Endodermal cell (in vitro differentiated cells): ENCODE measurements at regions not wholly inside any gene's neighbourhood (a gene's known extent, or its start where the extent isn't known, plus 50 kb on each side); places are given as distances from the start of the nearest gene placed in this dataset.

ENCODE experiments used
- DNase-seq: peaks from one replicate; pipeline ENCODE4 v3.0.0-alpha.2; 2017
- H3K27ac ChIP-seq: 2 replicates; pipeline ENCODE4 v1.5.1; 2013; ENCODE audit warnings: mild to moderate bottlenecking, low read depth, low read length, moderate library complexity
- H3K27me3 ChIP-seq: 2 replicates; pipeline ENCODE4 v1.6.1; 2013; ENCODE audit warnings: mild to moderate bottlenecking, low read length, moderate library complexity; ENCODE audit not compliant: insufficient read depth, control insufficient read depth, poor library complexity, severe bottlenecking
- H3K36me3 ChIP-seq: 2 replicates; pipeline ENCODE4 v1.7.0; 2013; ENCODE audit warnings: mild to moderate bottlenecking, low read length, moderate library complexity; ENCODE audit not compliant: control insufficient read depth, insufficient read depth
- H3K4me1 ChIP-seq: one replicate; pipeline ENCODE4 v1.7.0; 2013; ENCODE audit warnings: low read length; ENCODE audit not compliant: control insufficient read depth, insufficient read depth
- H3K4me3 ChIP-seq: 2 replicates; pipeline ENCODE4 v1.5.1; 2013; ENCODE audit warnings: mild to moderate bottlenecking, low read length, moderate library complexity
- H3K9ac ChIP-seq: 2 replicates; pipeline ENCODE4 v1.6.1; 2013; ENCODE audit warnings: mild to moderate bottlenecking, low read length, moderate library complexity; ENCODE audit not compliant: poor library complexity, severe bottlenecking; ENCODE audit errors: extremely low read depth
- H3K9me3 ChIP-seq: 2 replicates; pipeline ENCODE4 v1.6.1; 2013; ENCODE audit warnings: mild to moderate bottlenecking, low read length, moderate library complexity; ENCODE audit not compliant: control insufficient read depth
- H3K27ac Mint-ChIP-seq: 2 replicates; pipeline ENCODE4 v1.8.0; 2020; ENCODE audit warnings: mixed read lengths
- H3K27me3 Mint-ChIP-seq: 2 replicates; pipeline ENCODE4 v1.8.0; 2021; ENCODE audit warnings: mild to moderate bottlenecking, mixed read lengths; ENCODE audit not compliant: insufficient read depth
- H3K36me3 Mint-ChIP-seq: 2 replicates; pipeline ENCODE4 v1.8.0; 2020; ENCODE audit warnings: low read depth, mixed read lengths
- H3K4me1 Mint-ChIP-seq: 2 replicates; pipeline ENCODE4 v1.8.0; 2020; ENCODE audit warnings: mixed read lengths
- H3K4me3 Mint-ChIP-seq: 2 replicates; pipeline ENCODE4 v1.8.0; 2020; ENCODE audit warnings: mild to moderate bottlenecking, moderate library complexity, mixed read lengths
- H3K9me3 Mint-ChIP-seq: 2 replicates; pipeline ENCODE4 v1.8.0; 2020; ENCODE audit warnings: mild to moderate bottlenecking, mixed read lengths
- CTCF ChIP-seq: fragments of 200-600 bp; sonication (generic); conservative IDR thresholded peaks from 2 replicates; pipeline ENCODE4 v1.5.0; 2021; ENCODE audit warnings: antibody characterized with exemption, mild to moderate bottlenecking
- WGBS, 2 experiments: methylation state at CpG; one replicate each; pipeline versions ENCODE4 v1.1.5 to v1.1.7; 2013; ENCODE audit warnings: missing lambda C conversion rate in 2 of 2, mixed read lengths in 1 of 2; ENCODE audit not compliant: insufficient coverage in 1 of 2, insufficient read length in 1 of 2; 5-methylcytosine and 5-hydroxymethylcytosine counted together

- no peaks in the 10 kb centered on the region for H3K36me3 Mint-ChIP-seq
- Histone ChIP-seq H3K27me3 (no peaks in the 10 kb centered on the region), H3K9ac (no peak overlapping the region), H3K9me3 (peaks cover 9% of the 10 kb centered on the region), H3K4me3 (no peak overlapping the region), H3K36me3 (no peaks in the 10 kb centered on the region), H3K27ac (no peak overlapping the region), H3K4me1 (no peaks in the 10 kb centered on the region)
- no peaks in the 10 kb centered on the region for H3K27me3 Mint-ChIP-seq
- H3K27ac Mint-ChIP-seq: no peak overlapping the region
- H3K4me1 Mint-ChIP-seq: peaks cover 10% of the 10 kb centered on the region
- WGBS, 2 experiments: 100% methylated on average over 1 of the region's 1 CpG; no CpG with 5 or more reads in 1 of the 2 experiments
- no peaks in the 10 kb centered on the region for H3K9me3 Mint-ChIP-seq
- DNase-seq: no peak
- TF ChIP-seq CTCF: no peak
- no peak overlapping the region for H3K4me3 Mint-ChIP-seq
Observed at GRCh38 chr21:35169574-35169973, 120.5 kb upstream of the RUNX1 start.

GRCh38 chr21:35168735-35169134 lies 119.6 kb upstream of the RUNX1 start:
- H3K4me1 Mint-ChIP-seq: peaks cover 10% of the 10 kb centered on the region
- Histone ChIP-seq H3K4me1 (no peaks in the 10 kb centered on the region), H3K9ac (no peak overlapping the region), H3K27ac (no peak overlapping the region), H3K4me3 (no peak overlapping the region), H3K9me3 (peaks cover 11% of the 10 kb centered on the region), H3K36me3 (no peaks in the 10 kb centered on the region), H3K27me3 (no peaks in the 10 kb centered on the region)
- WGBS, 2 experiments: 79 to 100% methylated on average over 2 to 4 of the region's 4 CpGs
- no peak overlapping the region for H3K4me3 Mint-ChIP-seq
- H3K27me3 Mint-ChIP-seq: no peaks in the 10 kb centered on the region
- no peak overlapping the region for H3K27ac Mint-ChIP-seq
- DNase-seq: peak; percentile 60
- no peak for TF ChIP-seq CTCF
- no peaks in the 10 kb centered on the region for H3K36me3 Mint-ChIP-seq
- H3K9me3 Mint-ChIP-seq: no peaks in the 10 kb centered on the region

GRCh38 chr21:35164971-35165483 lies 115.9 kb upstream of the RUNX1 start:
- Histone ChIP-seq H3K9ac (no peak overlapping the region), H3K27ac (no peak overlapping the region), H3K4me1 (no peaks in the 10 kb centered on the region), H3K27me3 (no peaks in the 10 kb centered on the region), H3K4me3 (no peak overlapping the region), H3K36me3 (no peaks in the 10 kb centered on the region), H3K9me3 (peaks cover 11% of the 10 kb centered on the region)
- Mint-ChIP-seq H3K4me3 (no peak overlapping the region), H3K9me3 (no peaks in the 10 kb centered on the region), H3K27ac (no peak overlapping the region), H3K27me3 (no peaks in the 10 kb centered on the region), H3K36me3 (no peaks in the 10 kb centered on the region), H3K4me1 (peaks cover 10% of the 10 kb centered on the region)
- no peak for DNase-seq
- TF ChIP-seq CTCF: no peak
- WGBS, 2 experiments: 94 to 96% methylated on average over 2 to 3 of the region's 3 CpGs
